Lower leg skin (tissue), 3 donors: ENCODE measurements at regions not wholly inside any gene's neighbourhood (a gene's known extent, or its start where the extent isn't known, plus 50 kb on each side); places are given as distances from the start of the nearest gene placed in this dataset.

Experiments
- POLR2A ChIP-seq, 2 donors: fragments of 450-650 bp; IDR thresholded peaks; one replicate each; pipeline ENCODE4 v1.6.1; 2016 to 2017; ENCODE audit warnings: antibody characterized with exemption in 2 of 2, mild to moderate bottlenecking in 1 of 2, moderate library complexity in 1 of 2
- TF ChIP-seq, protein P1 (sequence below), 3 donors: fragments of 450-650 bp; IDR thresholded peaks; one replicate each; pipeline ENCODE4 v1.5.1; 2016; ENCODE audit warnings: antibody characterized with exemption in 3 of 3, mild to moderate bottlenecking in 3 of 3, moderate library complexity in 2 of 3

DNA sequence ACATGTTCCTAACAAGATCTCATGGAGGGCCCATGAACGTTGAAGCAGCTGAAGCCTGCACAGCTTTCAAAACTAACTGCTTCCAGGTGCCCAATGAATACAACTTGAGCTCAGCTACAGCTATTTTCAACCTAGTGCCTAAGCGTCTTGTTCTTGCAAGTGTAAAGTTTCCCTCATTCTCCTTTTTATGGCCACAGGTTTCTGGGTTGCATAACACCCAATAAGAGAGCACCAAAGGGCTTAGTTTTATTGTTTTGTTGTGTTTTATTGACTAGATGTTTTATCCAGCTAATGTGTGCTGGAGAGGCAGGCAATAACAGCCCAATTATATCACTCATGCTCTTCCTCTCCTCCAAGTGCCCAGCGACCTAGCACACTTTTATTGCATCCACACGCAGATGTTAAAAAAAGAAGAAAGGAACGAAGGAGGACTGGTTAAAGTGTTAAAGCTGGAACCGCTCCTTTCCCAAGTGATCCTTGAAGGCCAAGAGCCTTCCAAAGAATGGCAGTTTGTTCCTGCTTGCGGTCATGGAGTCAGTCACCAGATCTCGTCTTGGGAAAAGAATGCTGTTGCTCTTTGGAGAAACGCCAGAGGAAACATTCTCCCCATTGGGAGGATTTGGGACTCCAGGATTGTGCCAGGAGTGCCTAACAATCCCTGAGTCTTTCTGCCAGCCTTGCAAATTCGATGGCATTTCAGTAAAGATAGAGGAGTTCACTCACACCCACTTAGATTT lies 156.9 kb downstream of the MEX3B start:
- TF ChIP-seq, protein P1, sequence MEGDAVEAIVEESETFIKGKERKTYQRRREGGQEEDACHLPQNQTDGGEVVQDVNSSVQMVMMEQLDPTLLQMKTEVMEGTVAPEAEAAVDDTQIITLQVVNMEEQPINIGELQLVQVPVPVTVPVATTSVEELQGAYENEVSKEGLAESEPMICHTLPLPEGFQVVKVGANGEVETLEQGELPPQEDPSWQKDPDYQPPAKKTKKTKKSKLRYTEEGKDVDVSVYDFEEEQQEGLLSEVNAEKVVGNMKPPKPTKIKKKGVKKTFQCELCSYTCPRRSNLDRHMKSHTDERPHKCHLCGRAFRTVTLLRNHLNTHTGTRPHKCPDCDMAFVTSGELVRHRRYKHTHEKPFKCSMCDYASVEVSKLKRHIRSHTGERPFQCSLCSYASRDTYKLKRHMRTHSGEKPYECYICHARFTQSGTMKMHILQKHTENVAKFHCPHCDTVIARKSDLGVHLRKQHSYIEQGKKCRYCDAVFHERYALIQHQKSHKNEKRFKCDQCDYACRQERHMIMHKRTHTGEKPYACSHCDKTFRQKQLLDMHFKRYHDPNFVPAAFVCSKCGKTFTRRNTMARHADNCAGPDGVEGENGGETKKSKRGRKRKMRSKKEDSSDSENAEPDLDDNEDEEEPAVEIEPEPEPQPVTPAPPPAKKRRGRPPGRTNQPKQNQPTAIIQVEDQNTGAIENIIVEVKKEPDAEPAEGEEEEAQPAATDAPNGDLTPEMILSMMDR (IDR thresholded peaks at IDR 0.05) = no peak
- no peak for TF ChIP-seq POLR2A (IDR thresholded peaks at IDR 0.05)
